ENCODE measurements at regions not wholly inside any gene's neighbourhood (a gene's known extent, or its start where the extent isn't known, plus 50 kb on each side); places are given as distances from the start of the nearest gene placed in this dataset.
A peak's percentile ranks its signal among the peaks of the same experiment; 100 is the strongest.
"Not testable (repeated sequence)": the region's sequence is repeated elsewhere in the genome, so short reads cannot be mapped to it uniquely, and the experiment has no call there.

- no peak for DNase-seq (ENCODE audit: low read depth)
Measured at GRCh38 chr14:59116984-59117415, 71.5 kb upstream of the DAAM1 start.

GRCh38 chr14:59117754-59118528, 70.5 kb upstream of the DAAM1 start:
- no peak for DNase-seq (ENCODE audit: low read depth)

- DNase-seq (ENCODE audit: low read depth) = no peak
Measured at GRCh38 chr14:59120921-59121320, 67.5 kb upstream of the DAAM1 start.

- DNase-seq (ENCODE audit: low read depth) = peak; percentile 44
Measured at GRCh38 chr14:59123531-59123930, 64.9 kb upstream of the DAAM1 start.

GRCh38 chr14:59123975-59124374, 64.5 kb upstream of the DAAM1 start:
- DNase-seq (ENCODE audit: low read depth) = no peak

GRCh38 chr14:59125156-59125555, 63.3 kb upstream of the DAAM1 start:
- DNase-seq (ENCODE audit: low read depth) = no peak

- DNase-seq (ENCODE audit: low read depth) = no peak
Measured at GRCh38 chr14:59126714-59127436, 61.6 kb upstream of the DAAM1 start.

- no peak for DNase-seq (ENCODE audit: low read depth)
Measured at GRCh38 chr14:59127437-59127732, 61.1 kb upstream of the DAAM1 start.

- DNase-seq (ENCODE audit: low read depth) = no peak
Measured at GRCh38 chr14:59130462-59130861, 58.0 kb upstream of the DAAM1 start.

GRCh38 chr14:59131938-59132795, 56.3 kb upstream of the DAAM1 start:
- DNase-seq (ENCODE audit: low read depth) = no peak

- DNase-seq (ENCODE audit: low read depth) = no peak
Measured at GRCh38 chr14:59132796-59133494, 55.5 kb upstream of the DAAM1 start.

GRCh38 chr14:59133709-59134108, 54.8 kb upstream of the DAAM1 start:
- no peak for DNase-seq (ENCODE audit: low read depth)

GRCh38 chr14:59134307-59134706, 54.2 kb upstream of the DAAM1 start:
- no peak for DNase-seq (ENCODE audit: low read depth)

GRCh38 chr14:59137256-59137655, 51.2 kb upstream of the DAAM1 start:
- no peak for DNase-seq (ENCODE audit: low read depth)

- not testable (repeated sequence) for DNase-seq (ENCODE audit: low read depth)
Measured at GRCh38 chr14:59138576-59138975, 49.9 kb upstream of the DAAM1 start.
